Small intestine (tissue), 7 donors: ENCODE measurements at regions not wholly inside any gene's neighbourhood (a gene's known extent, or its start where the extent isn't known, plus 50 kb on each side); places are given as distances from the start of the nearest gene placed in this dataset.
"Not testable (repeated sequence)": the region's sequence is repeated elsewhere in the genome, so short reads cannot be mapped to it uniquely, and the experiment has no call there.

Experiments
- DNase-seq, 2 donors: peaks; one replicate each; pipeline versions ENCODE4 v3.0.0 to v3.0.0-alpha.2; 2013
- FAIRE-seq: peaks from 2 replicates; lab custom pipeline; 2012; peaks lifted over from hg19 to GRCh38; lab: Jason Lieb, UNC
- H3K27ac ChIP-seq, 3 donors: one replicate each; pipeline ENCODE4 v1.5.1; 2013; ENCODE audit warnings: low read length in 2 of 3, mild to moderate bottlenecking in 2 of 3, control low read depth in 1 of 3, inconsistent platforms in 1 of 3, low read depth in 1 of 3, moderate library complexity in 1 of 3
- H3K27me3 ChIP-seq, 3 donors: one replicate each; pipeline ENCODE4 v1.6.1; 2013; ENCODE audit warnings: low read length in 3 of 3, inconsistent platforms in 1 of 3; ENCODE audit not compliant: control insufficient read depth in 3 of 3, insufficient read depth in 3 of 3
- H3K36me3 ChIP-seq, 3 donors: one replicate each; pipeline ENCODE4 v1.6.1; 2013; ENCODE audit warnings: low read length in 3 of 3, inconsistent platforms in 1 of 3, low read depth in 1 of 3, mild to moderate bottlenecking in 1 of 3, moderate library complexity in 1 of 3; ENCODE audit not compliant: control insufficient read depth in 3 of 3, insufficient read depth in 2 of 3
- H3K4me1 ChIP-seq, 3 donors: one replicate each; pipeline ENCODE4 v1.6.1; 2013; ENCODE audit warnings: low read length in 2 of 3, inconsistent platforms in 1 of 3, low read depth in 1 of 3, mild to moderate bottlenecking in 1 of 3, moderate library complexity in 1 of 3; ENCODE audit not compliant: control insufficient read depth in 3 of 3, insufficient read depth in 2 of 3
- H3K4me3 ChIP-seq, 3 donors: one replicate each; pipeline ENCODE4 v1.5.1; 2013; ENCODE audit warnings: low read length in 3 of 3, control low read depth in 1 of 3, inconsistent platforms in 1 of 3, low read depth in 1 of 3, mild to moderate bottlenecking in 1 of 3, moderate library complexity in 1 of 3
- H3K9me3 ChIP-seq, 2 donors: one replicate each; pipeline ENCODE4 v1.6.1; 2013; ENCODE audit warnings: low read depth in 1 of 2, low read length in 1 of 2; ENCODE audit not compliant: control insufficient read depth in 2 of 2, insufficient read depth in 1 of 2
- WGBS, 3 donors: extraction: QIAGEN DNeasy Blood & Tissue Kit; methylation state at CpG; one replicate each; pipeline ENCODE4 v1.1.7; 2013; 5-methylcytosine and 5-hydroxymethylcytosine counted together
- donor health status: healthy with polysubstance abuse.
- donor health status: control.
- donor health status: control.
- donor health status: Bipolar disorder and iron deficiency.
- donor health status: healthy.

GRCh38 chrX:77223046-77223445 lies 224.1 kb upstream of the FGF16 start:
- Histone ChIP-seq H3K9me3 (peaks cover 0 to 5% of the 10 kb centered on the region in 2 donors), H3K27ac (no peak overlapping the region), H3K4me1 (no peaks in the 10 kb centered on the region), H3K4me3 (no peak overlapping the region), H3K36me3 (no peaks in the 10 kb centered on the region), H3K27me3 (no peaks in the 10 kb centered on the region)
- FAIRE-seq (no peak), DNase-seq (no peak)
- 22 to 57% (median 36%) methylated on average over 5 to 8 of the region's 8 CpGs for WGBS, 3 donors

GRCh38 chrX:77264490-77264889 lies 182.7 kb upstream of the FGF16 start:
- Histone ChIP-seq H3K27me3 (no peaks in the 10 kb centered on the region), H3K4me1 (no peaks in the 10 kb centered on the region), H3K27ac (no peak overlapping the region), H3K36me3 (no peaks in the 10 kb centered on the region), H3K4me3 (no peak overlapping the region), H3K9me3 (peaks cover 0 to 18% of the 10 kb centered on the region in 2 donors)
- WGBS, 3 donors = 33 to 45% (median 42%) methylated on average over 2 of the region's 2 CpGs
- DNase-seq = no peak
- no peak for FAIRE-seq

- WGBS, 3 donors = 86 to 100% (median 93%) methylated on average over 1 of the region's 1 CpG
- H3K27me3 ChIP-seq = no peaks in the 10 kb centered on the region
- no peak for DNase-seq
Measured at GRCh38 chrX:77275392-77275791, 171.8 kb upstream of the FGF16 start.

GRCh38 chrX:77276742-77277141 lies 170.4 kb upstream of the FGF16 start:
- Histone ChIP-seq H3K27ac (no peak overlapping the region), H3K36me3 (no peaks in the 10 kb centered on the region), H3K4me1 (no peaks in the 10 kb centered on the region), H3K4me3 (no peak overlapping the region), H3K27me3 (no peaks in the 10 kb centered on the region), H3K9me3 (peaks cover 0 to 12% of the 10 kb centered on the region in 2 donors)
- 0 to 19% (median 13%) methylated on average over 1 of the region's 1 CpG for WGBS, 3 donors
- DNase-seq (no peak), FAIRE-seq (no peak)

More at GRCh38 chrX:77275392-77275791, 171.8 kb upstream of the FGF16 start:
- peaks cover 0 to 8% of the 10 kb centered on the region in 2 donors for H3K9me3 ChIP-seq
- H3K4me1 ChIP-seq = no peaks in the 10 kb centered on the region
- H3K4me3 ChIP-seq = no peak overlapping the region
- no peak overlapping the region for H3K27ac ChIP-seq
- FAIRE-seq = no peak
- H3K36me3 ChIP-seq = no peaks in the 10 kb centered on the region

- no peak overlapping the region for H3K27ac ChIP-seq
- no peak for FAIRE-seq
- DNase-seq = no peak
- no peaks in the 10 kb centered on the region for H3K27me3 ChIP-seq
- H3K36me3 ChIP-seq = no peaks in the 10 kb centered on the region
- 80 to 83% (median 80%) methylated on average over 2 of the region's 2 CpGs for WGBS, 3 donors
- no peak overlapping the region for H3K4me3 ChIP-seq
- H3K4me1 ChIP-seq = no peaks in the 10 kb centered on the region
- peaks cover 0 to 14% of the 10 kb centered on the region in 2 donors for H3K9me3 ChIP-seq
Measured at GRCh38 chrX:77277911-77278310, 169.3 kb upstream of the FGF16 start.

GRCh38 chrX:77279373-77279772 lies 167.8 kb upstream of the FGF16 start:
- 90 to 94% methylated on average over 7 to 10 of the region's 19 CpGs; no CpG with 5 or more reads in 1 of the 3 donors for WGBS, 3 donors
- not testable (repeated sequence) for H3K27me3 ChIP-seq, H3K36me3 ChIP-seq, FAIRE-seq, DNase-seq, H3K4me3 ChIP-seq, H3K4me1 ChIP-seq, H3K27ac ChIP-seq
- peaks cover 0 to 14% of the 10 kb centered on the region in 2 donors for H3K9me3 ChIP-seq

GRCh38 chrX:77293331-77293995 lies 153.7 kb upstream of the FGF16 start:
- no peaks in the 10 kb centered on the region for H3K27me3 ChIP-seq
- FAIRE-seq (no peak), DNase-seq (no peak)
- H3K4me1 ChIP-seq = no peaks in the 10 kb centered on the region
- H3K27ac ChIP-seq = no peak overlapping the region
- no peaks in the 10 kb centered on the region for H3K36me3 ChIP-seq
- peaks cover 0 to 8% of the 10 kb centered on the region in 2 donors for H3K9me3 ChIP-seq
- 46 to 76% (median 57%) methylated on average over 4 of the region's 4 CpGs for WGBS, 3 donors
- H3K4me3 ChIP-seq = no peak overlapping the region

GRCh38 chrX:77298296-77298695 lies 148.9 kb upstream of the FGF16 start:
- Histone ChIP-seq H3K4me1 (no peaks in the 10 kb centered on the region), H3K27ac (no peak overlapping the region), H3K9me3 (peaks cover 0 to 9% of the 10 kb centered on the region in 2 donors), H3K36me3 (no peaks in the 10 kb centered on the region), H3K27me3 (no peaks in the 10 kb centered on the region), H3K4me3 (no peak overlapping the region)
- no peak for FAIRE-seq
- WGBS, 3 donors = 55 to 80% (median 60%) methylated on average over 5 of the region's 5 CpGs
- DNase-seq = no peak

- no peak overlapping the region for H3K4me3 ChIP-seq
- no peaks in the 10 kb centered on the region for H3K36me3 ChIP-seq
- FAIRE-seq (no peak), DNase-seq (no peak)
- no peaks in the 10 kb centered on the region for H3K27me3 ChIP-seq
- peaks cover 0 to 12% of the 10 kb centered on the region in 2 donors for H3K9me3 ChIP-seq
- H3K4me1 ChIP-seq = no peaks in the 10 kb centered on the region
- WGBS, 3 donors = 71 to 75% (median 74%) methylated on average over 6 of the region's 6 CpGs
- H3K27ac ChIP-seq = no peak overlapping the region
Measured at GRCh38 chrX:77298790-77299189, 148.4 kb upstream of the FGF16 start.
